ENCODE measurements at regions not wholly inside any gene's neighbourhood (a gene's known extent, or its start where the extent isn't known, plus 50 kb on each side); places are given as distances from the start of the nearest gene placed in this dataset.
"Not testable (repeated sequence)": the region's sequence is repeated elsewhere in the genome, so short reads cannot be mapped to it uniquely, and the experiment has no call there.

- H3K9me3 Mint-ChIP-seq: peaks cover 0 to 4% (median 2%) of the 10 kb centered on the region in 3 donors
- H3K27ac Mint-ChIP-seq: no peak overlapping the region
- H3K27me3 Mint-ChIP-seq: no peaks in the 10 kb centered on the region
- H3K36me3 Mint-ChIP-seq: peaks cover 26% of the 10 kb centered on the region
- H3K4me1 Mint-ChIP-seq: peaks cover 3 to 21% (median 6%) of the 10 kb centered on the region in 3 donors
- H3K4me3 Mint-ChIP-seq: no peak overlapping the region
These were observed 511.4 kb downstream of the PCNX1 start for GRCh38 chr14:71418532-71419245.

GRCh38 chr14:71423481-71423880, 508.7 kb upstream of the RGS6 start:
- Mint-ChIP-seq H3K36me3 (peaks cover 42% of the 10 kb centered on the region), H3K27ac (peak overlapping the region in 1 of 3 donors; percentile 13), H3K4me3 (no peak overlapping the region), H3K9me3 (peaks cover 5 to 26% (median 24%) of the 10 kb centered on the region in 3 donors), H3K27me3 (no peaks in the 10 kb centered on the region), H3K4me1 (peaks cover 9 to 21% (median 10%) of the 10 kb centered on the region in 3 donors)

GRCh38 chr14:71424941-71425340, 507.3 kb upstream of the RGS6 start:
- peaks cover 11 to 20% (median 13%) of the 10 kb centered on the region in 3 donors for H3K4me1 Mint-ChIP-seq
- H3K36me3 Mint-ChIP-seq: peaks cover 37% of the 10 kb centered on the region
- no peaks in the 10 kb centered on the region for H3K27me3 Mint-ChIP-seq
- H3K27ac Mint-ChIP-seq: no peak overlapping the region
- H3K4me3 Mint-ChIP-seq: no peak overlapping the region
- H3K9me3 Mint-ChIP-seq: peaks cover 5 to 26% (median 24%) of the 10 kb centered on the region in 3 donors

- H3K4me3 Mint-ChIP-seq: no peak overlapping the region
- H3K27me3 Mint-ChIP-seq: no peaks in the 10 kb centered on the region
- H3K4me1 Mint-ChIP-seq: peaks cover 20 to 23% (median 20%) of the 10 kb centered on the region in 3 donors
- peaks cover 34% of the 10 kb centered on the region for H3K36me3 Mint-ChIP-seq
- H3K9me3 Mint-ChIP-seq: peaks cover 5 to 26% (median 24%) of the 10 kb centered on the region in 3 donors
- H3K27ac Mint-ChIP-seq: no peak overlapping the region
These were observed 506.2 kb upstream of the RGS6 start for GRCh38 chr14:71426001-71426400.

GRCh38 chr14:71429902-71430301, 502.3 kb upstream of the RGS6 start:
- Mint-ChIP-seq H3K27me3 (no peaks in the 10 kb centered on the region), H3K4me3 (no peak overlapping the region), H3K27ac (no peak overlapping the region), H3K4me1 (peaks cover 29 to 43% (median 36%) of the 10 kb centered on the region in 3 donors), H3K36me3 (peaks cover 18% of the 10 kb centered on the region), H3K9me3 (peaks cover 2 to 14% (median 14%) of the 10 kb centered on the region in 3 donors)

GRCh38 chr14:71430321-71430677, 501.9 kb upstream of the RGS6 start:
- H3K9me3 Mint-ChIP-seq: peaks cover under 1 to 14% (median 10%) of the 10 kb centered on the region in 3 donors
- H3K27ac Mint-ChIP-seq: peak overlapping the region in 1 of 3 donors; percentile 26
- peaks cover 29 to 43% (median 36%) of the 10 kb centered on the region in 3 donors for H3K4me1 Mint-ChIP-seq
- peak overlapping the region in 1 of 4 donors; percentile 18 for H3K4me3 Mint-ChIP-seq
- no peaks in the 10 kb centered on the region for H3K27me3 Mint-ChIP-seq
- H3K36me3 Mint-ChIP-seq: peaks cover 16% of the 10 kb centered on the region

- peaks cover 29 to 43% (median 35%) of the 10 kb centered on the region in 3 donors for H3K4me1 Mint-ChIP-seq
- H3K36me3 Mint-ChIP-seq: peaks cover 17% of the 10 kb centered on the region
- no peaks in the 10 kb centered on the region for H3K27me3 Mint-ChIP-seq
- peak overlapping the region in 1 of 4 donors; percentile 18 for H3K4me3 Mint-ChIP-seq
- peaks cover 0 to 13% (median 7%) of the 10 kb centered on the region in 3 donors for H3K9me3 Mint-ChIP-seq
- H3K27ac Mint-ChIP-seq: peak overlapping the region; percentile 53 to 89 (median 63)
These were observed 501.4 kb upstream of the RGS6 start for GRCh38 chr14:71430678-71431376.

- H3K27me3 Mint-ChIP-seq: no peaks in the 10 kb centered on the region
- H3K27ac Mint-ChIP-seq: peak overlapping the region in 2 of 3 donors; percentile 2 to 68
- peaks cover 0 to under 1% (median 0%) of the 10 kb centered on the region in 3 donors for H3K9me3 Mint-ChIP-seq
- H3K4me3 Mint-ChIP-seq: peak overlapping the region in 2 of 4 donors; percentile 6 to 19
- H3K4me1 Mint-ChIP-seq: peaks cover 26 to 38% (median 32%) of the 10 kb centered on the region in 3 donors
- H3K36me3 Mint-ChIP-seq: peaks cover 13% of the 10 kb centered on the region
These were observed 499.7 kb upstream of the RGS6 start for GRCh38 chr14:71432334-71433110.

GRCh38 chr14:71433303-71433702, 498.9 kb upstream of the RGS6 start:
- H3K4me3 Mint-ChIP-seq: no peak overlapping the region
- H3K27me3 Mint-ChIP-seq: no peaks in the 10 kb centered on the region
- H3K4me1 Mint-ChIP-seq: peaks cover 29 to 40% (median 35%) of the 10 kb centered on the region in 3 donors
- H3K36me3 Mint-ChIP-seq: peaks cover 17% of the 10 kb centered on the region
- peak overlapping the region in 1 of 3 donors; percentile 16 for H3K27ac Mint-ChIP-seq
- H3K9me3 Mint-ChIP-seq: no peaks in the 10 kb centered on the region

- H3K4me3 Mint-ChIP-seq, H3K9me3 Mint-ChIP-seq, H3K27me3 Mint-ChIP-seq, H3K27ac Mint-ChIP-seq: not testable (repeated sequence)
- Mint-ChIP-seq H3K4me1 (peaks cover 26 to 43% (median 28%) of the 10 kb centered on the region in 3 donors), H3K36me3 (peaks cover 28% of the 10 kb centered on the region)
These were observed 496.6 kb upstream of the RGS6 start for GRCh38 chr14:71435641-71436040.

GRCh38 chr14:71437870-71438269, 494.4 kb upstream of the RGS6 start:
- H3K27ac Mint-ChIP-seq: no peak overlapping the region

GRCh38 chr14:71438684-71439083, 493.5 kb upstream of the RGS6 start:
- Mint-ChIP-seq H3K27me3 (no peaks in the 10 kb centered on the region), H3K4me1 (peaks cover 11 to 22% (median 18%) of the 10 kb centered on the region in 3 donors), H3K36me3 (peaks cover 28% of the 10 kb centered on the region), H3K27ac (no peak overlapping the region), H3K9me3 (no peaks in the 10 kb centered on the region), H3K4me3 (no peak overlapping the region)

More at GRCh38 chr14:71437870-71438269, 494.4 kb upstream of the RGS6 start:
- H3K4me1 Mint-ChIP-seq: peaks cover 15 to 24% (median 16%) of the 10 kb centered on the region in 3 donors
- no peaks in the 10 kb centered on the region for H3K27me3 Mint-ChIP-seq
- H3K4me3 Mint-ChIP-seq: peak overlapping the region in 1 of 4 donors; percentile 34
- H3K36me3 Mint-ChIP-seq: peaks cover 28% of the 10 kb centered on the region
- no peaks in the 10 kb centered on the region for H3K9me3 Mint-ChIP-seq

- Mint-ChIP-seq H3K4me3 (no peak overlapping the region), H3K27ac (no peak overlapping the region), H3K27me3 (no peaks in the 10 kb centered on the region), H3K9me3 (no peaks in the 10 kb centered on the region), H3K36me3 (peaks cover 17% of the 10 kb centered on the region), H3K4me1 (peaks cover 20 to 33% (median 31%) of the 10 kb centered on the region in 3 donors)
These were observed 491.1 kb upstream of the RGS6 start for GRCh38 chr14:71441126-71441525.

- Mint-ChIP-seq H3K4me1 (peaks cover 14 to 23% (median 21%) of the 10 kb centered on the region in 3 donors), H3K27me3 (no peaks in the 10 kb centered on the region), H3K4me3 (no peak overlapping the region), H3K9me3 (no peaks in the 10 kb centered on the region), H3K36me3 (peaks cover 7% of the 10 kb centered on the region), H3K27ac (no peak overlapping the region)
These were observed 488.0 kb upstream of the RGS6 start for GRCh38 chr14:71444030-71444822.

Data from IgD-negative memory B cell (primary cell).